ENCODE measurements at regions not wholly inside any gene's neighbourhood (a gene's known extent, or its start where the extent isn't known, plus 50 kb on each side); places are given as distances from the start of the nearest gene placed in this dataset.
"Not testable (repeated sequence)": the region's sequence is repeated elsewhere in the genome, so short reads cannot be mapped to it uniquely, and the experiment has no call there.

- no peak for DNase-seq
These were observed 1383.0 kb upstream of the C9orf72 start for GRCh38 chr9:28956116-28956880.

- DNase-seq = no peak
These were observed 1387.3 kb upstream of the C9orf72 start for GRCh38 chr9:28960602-28961001.

DNA sequence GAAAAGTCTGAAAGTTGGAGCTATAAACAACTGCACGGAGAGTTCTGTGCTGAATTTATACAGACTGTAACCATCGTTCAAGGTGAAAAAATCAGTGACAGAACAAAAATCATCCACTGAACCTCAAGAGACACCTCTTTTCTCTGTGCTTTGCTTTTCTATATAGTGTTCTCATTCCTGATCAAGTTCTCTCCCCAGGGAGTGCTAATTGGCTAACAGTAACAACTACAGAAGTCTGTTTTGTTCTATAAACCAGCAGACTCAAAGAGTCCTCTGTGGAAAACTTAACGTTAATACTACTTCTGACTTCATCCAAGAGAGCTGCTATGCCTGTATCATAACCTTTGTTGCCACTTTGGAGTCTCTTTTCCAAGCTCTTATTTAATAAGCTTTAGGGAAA lies 1388.3 kb upstream of the C9orf72 start:
- DNase-seq = no peak

GRCh38 chr9:28967226-28967625 lies 1393.9 kb upstream of the C9orf72 start:
- no peak for DNase-seq

DNA sequence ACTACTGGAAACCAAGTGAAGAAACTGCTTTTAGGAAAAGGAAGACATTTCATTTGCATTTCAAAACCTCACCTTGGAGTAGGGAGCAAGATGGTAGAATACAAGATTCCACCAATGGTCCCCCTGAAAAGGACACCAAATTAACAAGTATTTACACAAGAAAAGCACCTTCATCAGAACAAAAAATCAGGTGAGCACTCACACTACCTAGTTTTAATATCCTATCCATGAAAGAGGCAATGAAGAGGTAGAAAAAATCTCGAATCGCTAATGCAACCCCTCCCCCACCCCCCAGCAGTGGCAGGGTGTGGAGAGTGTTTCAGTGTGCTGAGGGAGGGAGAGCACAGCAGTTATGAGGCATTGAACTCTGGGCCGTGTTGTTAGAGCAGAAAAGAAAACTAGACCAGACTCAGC lies 1397.0 kb upstream of the C9orf72 start:
- DNase-seq = no peak

DNA sequence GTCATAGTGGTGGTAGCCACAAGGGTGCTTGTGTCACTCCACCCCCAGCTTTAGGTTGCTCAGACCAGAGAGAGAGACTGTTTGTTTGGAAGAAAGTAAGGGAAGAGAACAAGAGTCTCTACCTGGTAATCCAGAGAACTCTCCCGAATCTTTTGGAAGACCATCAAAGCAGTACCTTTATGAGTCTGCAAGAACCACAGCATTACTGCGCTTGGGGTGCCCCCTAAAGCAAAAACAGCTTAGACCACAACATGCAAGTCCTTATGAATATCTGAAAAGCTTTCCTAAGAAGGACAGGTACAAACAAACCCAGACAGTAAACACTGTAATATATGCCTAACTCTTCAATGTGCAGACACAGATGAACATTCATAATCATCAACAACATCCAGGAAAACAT lies 1398.6 kb upstream of the C9orf72 start:
- DNase-seq = no peak

DNA sequence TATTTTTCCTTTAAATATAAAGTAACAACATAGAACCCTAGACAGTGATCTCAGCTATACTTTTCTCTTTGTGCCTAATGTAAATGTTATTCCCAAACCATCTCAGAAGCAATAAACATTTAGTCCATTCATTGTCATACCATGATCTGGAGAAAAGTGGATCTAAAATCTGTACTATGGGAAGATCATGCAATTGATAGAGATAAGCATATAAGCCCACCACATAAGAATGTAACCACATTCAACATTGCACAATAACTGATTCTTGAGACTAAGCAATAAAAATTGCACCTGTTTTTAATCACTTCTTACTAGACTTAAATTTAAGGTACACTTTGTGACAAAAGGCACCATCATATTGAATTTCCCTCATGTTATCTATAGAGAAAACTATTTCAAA lies 1403.0 kb upstream of the C9orf72 start:
- no peak for DNase-seq

GRCh38 chr9:28976684-28977083 lies 1403.4 kb upstream of the C9orf72 start:
- DNase-seq = no peak

DNA sequence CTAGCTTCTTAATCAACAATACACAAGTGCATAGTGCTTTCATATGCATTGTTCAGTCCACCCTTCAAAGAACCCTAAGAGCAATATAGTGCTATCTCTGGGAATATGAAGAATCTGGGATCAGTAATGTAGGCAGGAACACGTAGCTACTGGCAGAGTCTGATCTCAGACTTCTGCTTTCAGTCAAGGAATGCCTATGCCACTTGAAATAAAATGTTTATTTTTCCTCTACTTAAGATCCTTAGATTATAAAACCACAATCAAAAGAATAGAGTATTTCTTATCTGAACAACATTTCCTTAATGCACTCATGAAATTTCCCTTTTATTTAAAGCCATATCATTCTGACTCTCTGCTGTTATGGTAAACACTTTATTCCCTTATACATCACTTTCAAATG lies 1407.8 kb upstream of the C9orf72 start:
- no peak for DNase-seq

DNA sequence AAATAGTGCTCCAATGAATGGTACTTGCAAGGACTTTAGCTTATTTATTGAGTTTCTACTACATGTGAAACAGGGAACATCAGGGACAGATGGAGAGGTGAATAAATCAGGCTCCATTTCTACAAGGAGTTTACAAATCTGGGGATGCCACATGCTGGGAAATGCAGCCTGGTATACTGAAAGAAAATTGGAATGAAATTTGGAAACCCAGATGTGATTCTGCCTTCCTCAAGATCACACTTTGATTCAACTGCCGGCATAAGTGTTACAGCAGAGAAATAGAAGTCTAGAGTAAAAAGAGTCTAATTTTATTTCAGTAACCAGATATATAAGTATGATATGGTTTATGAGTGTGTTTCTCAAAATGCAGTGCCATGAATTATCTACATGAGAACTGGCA lies 1408.4 kb upstream of the C9orf72 start:
- no peak for DNase-seq

DNA sequence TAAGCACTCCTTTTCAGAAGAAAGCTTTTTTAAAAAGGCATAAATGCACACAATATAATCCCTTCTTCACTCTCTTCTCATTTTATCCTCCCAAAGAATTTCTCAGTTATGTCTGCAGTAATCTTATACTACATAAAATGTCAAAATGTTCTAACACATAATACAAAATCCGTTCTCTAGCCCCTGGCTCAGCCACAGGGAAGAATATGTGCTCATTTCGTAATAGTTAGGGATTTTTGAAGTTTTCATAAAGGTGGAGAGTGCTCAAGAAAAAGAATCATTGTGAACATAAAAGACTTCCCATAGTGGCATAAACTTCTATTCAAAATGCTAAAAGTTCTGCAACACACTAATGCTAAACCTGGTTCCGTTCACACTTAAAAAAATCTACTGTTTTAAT lies 1410.7 kb upstream of the C9orf72 start:
- DNase-seq = no peak

DNA sequence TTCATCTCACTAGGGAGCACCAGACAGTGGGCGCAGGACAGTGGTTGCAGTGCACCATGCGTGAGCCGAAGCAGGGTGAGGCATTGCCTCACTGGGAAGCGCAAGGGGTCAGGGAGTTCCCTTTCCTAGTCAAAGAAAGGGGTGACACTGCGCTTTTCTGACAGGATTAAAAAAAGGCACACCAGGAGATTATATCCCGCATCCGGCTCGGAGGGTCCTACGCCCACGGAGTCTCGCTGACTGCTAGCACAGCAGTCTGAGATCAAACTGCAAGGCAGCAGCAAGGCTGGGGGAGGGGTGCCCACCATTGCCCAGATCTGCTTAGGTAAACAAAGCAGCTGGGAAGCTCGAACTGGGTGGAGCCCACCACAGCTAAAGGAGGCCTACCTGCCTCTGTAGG lies 1416.7 kb upstream of the C9orf72 start:
- not testable (repeated sequence) for DNase-seq

DNA sequence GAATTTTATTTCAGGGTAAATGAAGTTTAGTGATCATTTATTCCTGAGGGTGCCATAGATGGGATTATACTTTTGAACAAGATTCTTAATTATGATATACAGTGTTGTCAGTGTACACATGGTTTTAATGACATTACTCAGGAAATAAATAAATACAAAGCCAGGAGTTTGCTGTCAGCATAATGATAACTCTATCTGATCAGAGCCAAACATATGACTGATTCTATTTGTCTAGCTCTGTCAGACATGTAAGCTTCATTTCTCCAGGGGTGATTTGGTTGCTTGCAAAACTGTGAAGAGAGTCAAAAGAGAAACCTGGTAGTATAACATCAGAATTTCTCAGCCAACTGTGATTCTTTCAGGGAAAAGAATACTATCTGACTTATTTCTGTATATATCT lies 1425.8 kb upstream of the C9orf72 start:
- no peak for DNase-seq

- no peak for DNase-seq
These were observed 1426.5 kb upstream of the C9orf72 start for GRCh38 chr9:28999806-29000205.

DNA sequence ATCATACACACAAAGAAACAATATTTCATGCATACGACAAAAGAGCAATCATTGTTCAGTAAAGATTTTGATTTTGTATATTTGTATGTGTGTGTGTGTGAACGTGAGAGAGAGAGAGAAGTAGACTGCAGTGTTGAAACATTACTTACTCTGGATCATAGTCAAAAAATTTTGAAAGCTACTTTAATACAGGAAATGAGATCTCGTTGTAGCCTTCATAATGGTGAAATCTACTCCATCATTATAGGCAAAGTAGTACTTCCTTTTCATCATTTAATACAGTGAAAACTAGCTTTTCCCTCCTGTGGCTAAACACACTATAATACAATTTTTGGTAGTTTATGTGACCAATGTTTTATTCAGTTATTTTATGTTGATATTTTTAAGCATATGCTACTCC lies 1427.7 kb upstream of the C9orf72 start:
- no peak for DNase-seq

- DNase-seq = no peak
These were observed 1431.7 kb upstream of the C9orf72 start for GRCh38 chr9:29004988-29005387.

GRCh38 chr9:29006628-29007027 lies 1433.3 kb upstream of the C9orf72 start:
- no peak for DNase-seq

- no peak for DNase-seq
These were observed 1439.6 kb upstream of the C9orf72 start for GRCh38 chr9:29012911-29013310.

DNA sequence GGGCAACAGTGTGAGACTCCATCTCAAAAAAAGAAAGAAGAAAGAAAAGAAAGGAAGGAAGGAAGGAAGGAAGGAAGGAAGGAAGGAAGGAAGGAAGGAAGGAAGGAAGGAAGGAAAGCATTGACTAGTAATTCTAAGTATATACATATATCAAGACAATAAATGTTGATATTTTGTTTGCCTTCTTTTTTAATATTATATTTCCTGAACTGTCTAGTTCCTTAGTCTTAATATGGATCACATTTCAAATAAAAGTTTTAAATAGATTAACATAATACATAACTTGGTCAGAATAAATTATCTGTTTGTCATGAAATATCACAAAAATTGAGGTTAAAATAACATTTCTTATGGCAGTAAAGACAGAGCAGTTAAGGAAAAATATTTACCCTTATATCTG lies 1448.4 kb upstream of the C9orf72 start:
- no peak for DNase-seq

DNA sequence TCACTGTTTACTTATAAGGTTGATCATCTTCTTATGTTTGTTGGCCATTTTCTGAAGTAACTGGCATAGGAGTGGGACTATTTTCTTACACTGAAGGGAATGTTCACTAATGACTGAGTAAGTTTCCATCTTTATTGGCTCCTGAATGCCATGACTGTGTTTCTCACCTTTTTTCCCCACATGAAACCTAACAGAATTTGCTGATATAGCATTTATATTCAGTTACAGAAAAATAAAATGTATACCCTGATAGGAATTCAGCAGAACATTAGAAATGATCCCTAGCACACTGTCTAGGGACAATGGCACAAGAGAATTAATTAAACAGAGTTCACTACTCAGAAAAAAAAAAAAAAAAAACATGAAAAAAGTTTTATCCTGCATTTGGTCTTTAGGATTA lies 1465.1 kb upstream of the C9orf72 start:
- no peak for DNase-seq

DNA sequence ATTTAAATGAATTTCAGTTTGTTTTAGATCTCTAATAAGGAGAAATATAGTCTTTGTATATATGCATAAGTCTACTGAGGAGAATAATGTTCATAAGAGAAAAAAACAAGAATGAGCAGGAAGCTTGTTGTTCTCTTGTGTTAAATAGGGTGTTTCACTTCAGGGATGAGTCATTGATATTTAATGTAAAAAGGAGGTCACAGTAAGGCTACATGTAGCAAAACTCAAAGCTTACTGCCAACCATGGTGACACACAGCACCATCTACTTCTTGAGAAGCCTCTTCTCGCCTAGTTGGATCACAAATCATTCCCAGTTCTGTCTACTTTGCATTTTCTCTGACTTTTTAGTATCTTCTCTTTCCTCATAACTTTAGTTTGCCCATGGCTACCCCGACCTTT lies 1466.0 kb upstream of the C9orf72 start:
- DNase-seq = no peak

DNA sequence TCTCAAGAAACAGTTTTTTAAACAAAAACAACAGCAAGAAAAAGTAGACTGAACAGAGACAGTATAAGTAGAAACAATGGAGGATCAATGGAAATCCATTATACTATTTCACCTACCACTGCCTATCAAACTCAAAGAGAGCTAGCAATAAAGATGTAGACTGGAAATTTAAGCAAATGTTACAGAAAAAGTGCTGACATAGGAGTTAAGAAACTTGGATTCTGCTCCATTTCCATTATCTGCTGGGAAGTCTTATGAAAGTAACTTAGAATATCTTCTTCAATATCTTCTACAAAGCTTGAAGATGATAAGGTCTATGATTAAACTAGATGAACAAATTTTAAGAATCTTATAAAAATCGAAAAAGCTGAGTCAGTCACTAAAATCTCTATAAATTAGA lies 1469.8 kb upstream of the C9orf72 start:
- DNase-seq = no peak

DNA sequence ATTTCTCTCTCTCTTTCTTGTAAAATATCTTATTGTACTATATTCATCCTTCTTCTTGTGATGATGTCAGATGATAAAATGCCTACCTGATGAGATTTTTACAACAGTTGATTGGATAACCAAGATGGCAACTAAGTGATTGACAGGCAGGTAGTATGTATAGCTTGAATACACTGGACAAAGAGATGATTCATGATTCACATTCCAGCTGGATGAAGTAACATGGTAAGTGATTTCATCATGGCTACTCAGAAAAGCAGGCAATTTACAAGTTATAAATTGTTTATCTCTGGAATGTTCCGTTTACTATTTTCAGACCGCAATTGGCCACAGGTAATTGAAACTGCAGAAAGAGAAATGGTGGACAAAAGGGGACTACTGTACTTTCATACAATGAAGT lies 1471.7 kb upstream of the C9orf72 start:
- DNase-seq = no peak

DNA sequence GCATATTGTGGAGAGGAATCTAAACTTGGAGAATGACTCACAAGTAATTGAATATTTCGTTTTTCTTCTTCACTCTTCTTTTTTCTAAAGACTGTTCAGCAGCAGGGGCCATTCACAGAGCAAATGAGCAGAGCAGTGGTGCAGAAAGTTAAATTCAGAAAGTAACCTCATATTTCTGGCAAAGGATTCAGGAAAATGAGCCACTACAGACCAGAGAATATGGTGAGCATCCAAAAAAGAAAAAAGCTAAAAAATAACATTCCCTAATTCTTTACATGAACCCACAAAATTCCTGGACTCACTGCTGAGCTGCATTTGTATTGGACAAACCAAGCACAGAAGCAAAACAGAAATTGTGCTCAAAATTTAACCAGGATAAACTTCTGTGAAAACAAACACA lies 1486.8 kb upstream of the C9orf72 start:
- DNase-seq = no peak

DNA sequence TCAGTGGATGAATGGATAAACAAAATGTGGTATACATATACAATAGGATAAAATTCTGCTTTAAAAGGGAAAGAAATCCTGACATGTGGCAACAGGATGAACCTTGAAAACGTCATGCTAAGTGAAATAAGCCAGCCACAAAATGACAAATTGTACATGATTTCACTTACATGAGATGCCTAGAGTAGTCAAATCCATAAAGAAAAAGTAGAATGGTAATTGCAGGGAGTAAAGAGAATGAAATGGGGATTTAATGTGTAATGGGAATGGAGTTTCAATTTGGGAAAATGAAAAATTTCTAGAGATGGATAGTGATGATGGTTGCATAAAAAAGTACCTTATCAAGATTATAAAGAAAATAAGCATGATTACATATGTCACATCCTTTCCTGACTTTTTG lies 1489.2 kb upstream of the C9orf72 start:
- no peak for DNase-seq

DNA sequence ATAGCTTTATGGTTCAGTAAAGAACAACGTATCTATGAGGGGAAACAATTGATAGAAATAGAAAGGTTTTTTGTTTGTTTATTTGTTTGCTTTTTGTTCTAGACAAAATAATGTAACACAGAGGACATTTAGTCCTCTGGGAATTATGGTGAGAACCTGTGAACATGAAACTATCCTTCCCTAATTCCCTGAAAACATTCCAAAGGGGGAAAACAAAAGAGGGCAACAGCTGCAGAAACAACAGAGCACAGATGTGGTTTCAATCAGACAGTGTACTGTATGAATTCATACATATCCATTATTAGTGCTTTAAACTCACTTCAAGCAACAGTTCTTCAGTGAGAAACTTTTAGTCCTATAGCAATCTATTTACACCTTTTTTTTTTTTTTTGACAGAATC lies 1489.8 kb upstream of the C9orf72 start:
- no peak for DNase-seq

All from CD4-positive, alpha-beta T cell treated with Interleukin-17A for 1 hour (primary cell).